K562 (cell line): ENCODE measurements at regions not wholly inside any gene's neighbourhood (a gene's known extent, or its start where the extent isn't known, plus 50 kb on each side); places are given as distances from the start of the nearest gene placed in this dataset.

ENCODE experiments used
- COPS2 ChIP-seq: fragments of 450-650 bp; conservative IDR thresholded peaks from 2 replicates; pipeline ENCODE4 v1.6.1; 2016; ENCODE audit warnings: mild to moderate bottlenecking, moderate library complexity
- CREB1 ChIP-seq, 2 experiments: sonication (generic) in 1 of 2; formaldehyde crosslinking in 1 of 2; IDR thresholded peaks; 2 replicates each; pipeline versions ENCODE4 v1.6.1 to v1.8.0; 2012 to 2022; ENCODE audit warnings: inconsistent platforms in 1 of 2, mild to moderate bottlenecking in 1 of 2, missing genetic modification reagents in 1 of 2, moderate library complexity in 1 of 2
- DPF2 ChIP-seq: fragments of 450-650 bp; IDR thresholded peaks from 2 replicates; pipeline ENCODE4 v1.6.1; 2016
- E2F8 ChIP-seq: fragments of 450-650 bp; IDR thresholded peaks from 2 replicates; pipeline ENCODE4 v1.7.1; 2018; ENCODE audit warnings: mild to moderate bottlenecking, low read depth; ENCODE audit not compliant: partially characterized antibody
- ERF ChIP-seq: fragments of 450-650 bp; formaldehyde crosslinking; IDR thresholded peaks from 2 replicates; pipeline ENCODE4 v1.4.0; 2020; ENCODE audit warnings: mild to moderate bottlenecking, mixed read lengths
- KDM4B ChIP-seq, 2 experiments: fragments of 450-650 bp in 1 of 2; sonication (generic) in 1 of 2; IDR thresholded peaks; 2 replicates each; pipeline ENCODE4 v1.6.1; 2016 to 2017; ENCODE audit warnings: borderline replicate concordance in 2 of 2, antibody characterized with exemption in 1 of 2, low read depth in 1 of 2, mild to moderate bottlenecking in 1 of 2
- L3MBTL2 ChIP-seq: fragments of 450-650 bp; IDR thresholded peaks from 2 replicates; pipeline ENCODE4 v1.6.1; 2016; ENCODE audit warnings: mild to moderate bottlenecking, moderate library complexity
- NCOA4 ChIP-seq: fragments of 450-650 bp; IDR thresholded peaks from 2 replicates; pipeline ENCODE4 v1.6.1; 2018; ENCODE audit warnings: mild to moderate bottlenecking; ENCODE audit not compliant: partially characterized antibody
- NEUROD1 ChIP-seq: fragments of 150-350 bp; IDR thresholded peaks from 2 replicates; pipeline ENCODE4 v1.6.1; 2014; ENCODE audit warnings: borderline replicate concordance, low read length, low read depth; ENCODE audit not compliant: partially characterized antibody
- NR0B1 ChIP-seq: fragments of 450-650 bp; IDR thresholded peaks from one replicate; pipeline ENCODE4 v1.6.1; 2018; ENCODE audit warnings: mild to moderate bottlenecking, moderate library complexity; ENCODE audit not compliant: partially characterized antibody
- NR2C1 ChIP-seq, 2 experiments: fragments of 450-650 bp; IDR thresholded peaks; 2 replicates each; pipeline ENCODE4 v1.6.1; 2017; ENCODE audit warnings: mild to moderate bottlenecking in 2 of 2, antibody characterized with exemption in 1 of 2, inconsistent platforms in 1 of 2, missing compliant biosample characterization in 1 of 2, missing genetic modification characterization in 1 of 2
- PHF21A ChIP-seq: fragments of 450-650 bp; IDR thresholded peaks from 2 replicates; pipeline ENCODE4 v1.6.1; 2017; ENCODE audit warnings: low read depth, borderline replicate concordance
- PHF8 ChIP-seq: fragments of 200-600 bp; sonication (generic); IDR thresholded peaks from 2 replicates; pipeline ENCODE4 v1.6.1; 2012; ENCODE audit warnings: mixed run types, mild to moderate bottlenecking, inconsistent platforms, low read length, moderate library complexity, borderline replicate concordance
- POLR2AphosphoS2 ChIP-seq: IDR thresholded peaks from 2 replicates; pipeline ENCODE4 v1.6.1; 2012; ENCODE audit warnings: low read length, improper control_type of control experiment
- PTBP1 ChIP-seq: fragments of 200-400 bp; formaldehyde crosslinking; IDR thresholded peaks from 2 replicates; pipeline ENCODE4 v1.6.1; 2017; ENCODE audit warnings: low read depth, low read length
- RCOR1 ChIP-seq, 2 experiments: IDR thresholded peaks; 2 replicates each; pipeline ENCODE4 v1.6.1; 2012; ENCODE audit warnings: low read depth in 2 of 2, low read length in 2 of 2, borderline replicate concordance in 1 of 2, improper control_type of control experiment in 1 of 2
- SAP30 ChIP-seq: fragments of 200-600 bp; sonication (generic); IDR thresholded peaks from 2 replicates; pipeline ENCODE4 v1.6.1; 2012; ENCODE audit warnings: borderline replicate concordance, low read depth, mild to moderate bottlenecking, moderate library complexity, low read length, control low read depth, inconsistent platforms; ENCODE audit not compliant: insufficient read depth, poor library complexity, severe bottlenecking
- SLC30A9 ChIP-seq: fragments of 250-450 bp; sonication (Bioruptor Pico); IDR thresholded peaks from 2 replicates; pipeline ENCODE4 v1.8.0; 2022; ENCODE audit warnings: mild to moderate bottlenecking, moderate library complexity
- SMAD2 ChIP-seq: fragments of 150-350 bp; IDR thresholded peaks from 2 replicates; pipeline ENCODE4 v1.6.1; 2014; ENCODE audit warnings: low read depth, mild to moderate bottlenecking, low read length
- ZBTB8A ChIP-seq: fragments of 450-650 bp; IDR thresholded peaks from 2 replicates; pipeline ENCODE4 v1.6.1; 2018; ENCODE audit warnings: mild to moderate bottlenecking, moderate library complexity; ENCODE audit not compliant: partially characterized antibody
- ZHX1 ChIP-seq: fragments of 150-350 bp; conservative IDR thresholded peaks from 2 replicates; pipeline ENCODE4 v1.6.1; 2014; ENCODE audit warnings: low read length
- ZNF354B ChIP-seq: fragments of 250-450 bp; sonication (Bioruptor Pico); IDR thresholded peaks from 2 replicates; pipeline ENCODE4 v1.4.0; 2020
- ZNF583 ChIP-seq: fragments of 250-450 bp; sonication (Bioruptor Pico); IDR thresholded peaks from 2 replicates; pipeline ENCODE4 v1.4.0; 2020

- TF ChIP-seq NEUROD1 (no peak), PTBP1 (peak; percentile 95), ERF (CRISPR knock-in tag) (no peak), PHF21A (no peak), ZNF583 (CRISPR knock-in tag) (no peak), NCOA4 (no peak), E2F8 (no peak), ZBTB8A (no peak), DPF2 (no peak), SLC30A9 (CRISPR knock-in tag) (no peak), PHF8 (0 out of 2 replicates have a peak, but pooled peaks have one; percentile 12), COPS2 (no peak), L3MBTL2 (no peak), NR2C1 (IDR thresholded peaks at IDR 0.05) (no peak), NR2C1 (tag; IDR thresholded peaks at IDR 0.05) (no peak), RCOR1 (IDR thresholded peaks at IDR 0.05; ENCODE audit: borderline replicate concordance in 1 of 2, low read depth in 2 of 2, low read length in 2 of 2) (peak; percentile 38 to 64; a peak in 2 of 4 replicates), ZHX1 (no peak), ZNF354B (CRISPR knock-in tag) (no peak), NR0B1 (no peak), SAP30 (no peak), CREB1 (IDR thresholded peaks at IDR 0.05) (0 out of 2 replicates have a peak, but pooled peaks have one; percentile 19), CREB1 (CRISPR knock-in tag; IDR thresholded peaks at IDR 0.05) (no peak), KDM4B (IDR thresholded peaks at IDR 0.05; ENCODE audit: borderline replicate concordance in 2 of 2, low read depth in 1 of 2) (no peak), POLR2AphosphoS2 (no peak), SMAD2 (no peak)
Observed at GRCh38 chr10:15440204-15440711, 69.2 kb upstream of the FAM171A1 start (continued).
